T-helper 1 cell treated with Interleukin-12 subunit alpha and Interleukin-12 subunit beta and Interleukin-4 antibody, amounts not matched to agents 30 ng/mL and 1 ng/mL, for 36 hours (primary cell): ENCODE measurements at regions not wholly inside any gene's neighbourhood (a gene's known extent, or its start where the extent isn't known, plus 50 kb on each side); places are given as distances from the start of the nearest gene placed in this dataset.

Experiments
- intact Hi-C: fragments of 100-400 bp; cut with micrococcal nuclease; formaldehyde crosslinking; loops from one replicate; pipeline ENCODE4 v1.15.1; 2024

DNA sequence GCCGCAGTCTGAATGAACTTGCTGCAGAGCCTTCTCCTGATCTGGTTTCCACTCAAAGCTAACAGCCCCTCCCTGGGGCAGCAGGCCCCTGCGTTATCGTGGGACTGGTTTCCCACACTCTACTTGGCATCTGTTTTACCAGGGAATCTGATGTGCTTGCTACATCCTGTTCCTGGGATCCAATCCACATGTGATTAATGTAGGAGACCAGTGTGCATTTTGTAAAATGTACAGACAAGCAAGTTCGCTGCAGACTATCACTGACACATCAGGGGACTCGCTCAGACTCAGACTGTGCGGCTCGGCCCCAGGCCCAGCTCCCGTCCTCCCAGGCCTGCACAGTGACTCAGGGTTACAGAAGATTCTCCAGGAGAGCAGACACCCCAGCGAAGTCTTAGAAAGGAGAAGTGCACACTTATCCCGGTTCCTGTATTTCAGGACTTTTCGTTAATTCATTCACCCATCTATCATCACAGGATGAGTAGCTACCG is 340.1 kb downstream of the MATN1 start:
- intact Hi-C loops, result loop anchor here (5.0 to 10.0 kb wide), 2 partner anchors 332 to 676 kb away; no protein-coding TSS in a partner anchor

GRCh38 chr1:30382496-30382895 is 340.9 kb downstream of the MATN1 start:
- intact Hi-C loops, result loop anchor here (5.0 to 10.0 kb wide), 2 partner anchors 332 to 675 kb away; no protein-coding TSS in a partner anchor

DNA sequence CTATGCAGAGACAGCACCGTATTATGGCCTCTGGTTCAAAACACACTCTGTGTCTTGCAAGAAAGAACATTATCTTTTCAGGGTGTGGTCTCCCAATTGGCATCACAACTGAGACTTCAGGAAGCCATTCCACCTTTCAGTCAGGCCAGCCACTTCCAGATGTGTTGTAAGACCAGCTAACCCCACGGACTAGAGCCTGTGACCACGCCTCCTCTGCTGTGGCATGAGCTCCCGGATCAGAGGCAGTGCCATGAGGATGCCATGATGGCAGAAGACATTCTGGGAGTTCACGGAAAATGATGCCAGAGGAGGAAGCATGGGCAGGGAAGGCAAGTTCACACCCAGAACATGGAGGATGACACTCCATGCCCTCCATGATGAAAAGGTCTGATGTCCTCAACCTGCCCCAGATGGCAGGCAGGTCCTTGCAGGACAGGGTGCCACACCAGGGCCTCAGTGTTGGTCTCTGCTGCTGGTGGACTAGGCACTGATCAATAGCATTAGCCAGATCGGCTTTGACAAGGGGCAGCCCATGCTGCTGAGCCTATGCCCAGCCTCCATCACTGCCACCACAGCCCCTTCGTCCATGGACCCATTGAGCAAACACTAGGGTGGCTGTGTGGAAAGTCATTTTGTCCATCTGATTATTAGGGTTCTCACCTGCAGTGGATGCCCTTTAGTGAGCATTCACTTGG is 341.6 kb downstream of the MATN1 start:
- intact Hi-C loops, result loop anchor here (5.0 to 10.0 kb wide), 2 partner anchors 333 to 675 kb away; no protein-coding TSS in a partner anchor

GRCh38 chr1:30381266-30381665 is 342.1 kb downstream of the MATN1 start:
- intact Hi-C loops, result loop anchor here (5.0 to 10.0 kb wide), 2 partner anchors 334 to 674 kb away; no protein-coding TSS in a partner anchor

DNA sequence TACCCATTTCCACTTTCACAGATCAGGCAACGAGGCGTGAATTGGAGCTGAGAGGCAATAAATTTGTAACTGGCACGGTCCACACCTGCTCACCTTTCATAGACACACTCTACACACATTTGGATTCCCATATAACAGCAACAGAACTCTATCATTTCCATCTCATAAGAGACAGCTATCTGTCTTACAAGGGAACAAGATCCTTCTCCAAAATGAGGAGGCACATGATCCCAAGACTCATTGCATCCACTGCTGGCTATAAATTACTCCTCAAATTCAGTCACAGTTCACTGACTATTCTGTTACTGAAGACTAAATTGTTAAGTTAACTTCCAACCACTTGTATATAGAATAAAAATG is 342.8 kb downstream of the MATN1 start:
- intact Hi-C loops, result loop anchor here (1.0 to 10.0 kb wide), 5 partner anchors 334 to 1001 kb away; no protein-coding TSS in a partner anchor

DNA sequence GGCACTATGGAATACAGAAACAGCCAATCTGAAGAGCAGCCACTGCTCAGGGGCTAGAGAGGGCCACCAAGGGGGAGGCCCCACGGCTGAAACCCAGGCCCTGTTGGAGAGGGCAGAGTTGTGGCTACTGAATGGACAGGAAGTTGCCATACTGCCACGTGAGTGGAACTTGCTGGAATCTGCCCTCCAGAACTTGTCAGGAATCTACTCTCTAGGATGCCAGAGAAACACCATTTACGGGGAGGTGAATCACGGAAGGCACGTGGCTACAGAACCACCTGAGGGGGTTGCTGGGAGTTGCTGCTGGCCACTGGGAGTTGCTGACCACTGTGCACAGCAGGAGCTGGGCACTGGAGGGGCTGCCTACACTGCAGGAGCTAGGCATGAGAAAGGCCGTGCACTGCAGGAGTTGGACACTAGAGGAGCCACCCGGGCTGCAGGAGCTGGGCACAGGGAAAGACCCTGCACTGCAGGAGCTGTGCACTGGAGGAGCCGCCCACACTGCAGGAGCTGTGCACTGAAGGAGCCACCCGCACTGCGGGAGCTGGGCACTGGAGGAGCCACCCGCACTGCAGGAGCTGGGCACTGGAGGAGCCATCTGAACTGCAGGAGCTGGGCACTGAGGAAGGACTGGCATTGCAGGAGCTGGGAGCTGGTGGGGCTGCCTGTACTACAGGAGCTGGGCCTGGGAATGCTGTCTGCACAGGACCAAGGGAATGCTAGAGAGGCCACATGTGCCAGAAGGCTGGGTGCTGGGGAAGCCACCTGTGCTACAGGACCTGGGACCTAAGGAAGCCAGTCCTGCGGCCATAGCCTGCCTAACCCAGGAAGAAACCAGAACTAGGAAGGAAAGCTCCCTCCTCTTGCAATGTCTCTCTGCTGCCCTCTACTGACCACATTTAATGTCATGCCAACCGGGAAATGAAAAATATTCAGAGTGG is 343.4 kb downstream of the MATN1 start:
- intact Hi-C loops, result loop anchor here (1.0 to 10.0 kb wide), 5 partner anchors 335 to 1001 kb away; no protein-coding TSS in a partner anchor

GRCh38 chr1:30378991-30379581 is 344.3 kb downstream of the MATN1 start:
- intact Hi-C loops, result no loop called here

GRCh38 chr1:30378003-30378596 is 345.3 kb downstream of the MATN1 start:
- intact Hi-C loops, result no loop called here

DNA sequence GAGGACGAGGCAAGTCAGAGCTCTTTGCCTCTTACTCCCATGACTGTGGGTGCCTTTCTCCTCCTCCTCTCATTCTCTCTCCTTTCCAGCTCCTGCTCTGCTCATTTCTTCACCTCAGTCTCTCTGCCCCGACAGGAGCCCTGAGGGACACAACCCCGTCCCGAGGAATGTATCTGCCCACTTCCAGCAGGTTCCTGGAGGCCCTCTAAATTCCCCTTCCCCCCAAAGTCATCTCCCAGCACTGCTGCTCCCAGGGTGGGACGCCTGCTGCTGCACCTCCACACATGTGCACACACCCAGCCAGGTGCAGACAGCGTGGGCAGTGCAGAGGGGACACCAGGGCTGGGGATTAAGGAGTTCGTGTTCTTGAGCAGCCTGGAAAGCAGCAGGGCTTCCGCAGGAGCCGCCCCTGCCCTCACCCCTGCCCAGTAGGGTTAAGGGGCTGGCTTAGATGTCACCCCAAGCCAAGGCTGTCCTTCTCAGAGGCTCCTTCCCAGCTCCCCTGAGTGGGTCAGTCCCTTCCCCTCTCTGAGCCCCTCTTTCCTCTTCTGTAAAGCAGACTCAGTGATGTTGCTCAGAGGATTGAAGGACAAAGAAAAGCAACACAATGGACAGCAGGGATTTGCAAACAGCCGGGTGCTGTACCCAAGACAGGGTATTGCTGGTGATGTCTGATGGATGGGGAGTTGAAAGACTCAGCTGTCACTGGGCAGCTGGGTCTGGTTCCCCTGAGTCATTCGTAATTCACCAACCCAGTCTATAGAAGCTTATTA is 346.0 kb downstream of the MATN1 start:
- intact Hi-C loops, result no loop called here

- intact Hi-C loops, result no loop called here
Observed at GRCh38 chr1:30376054-30376697, 347.2 kb downstream of the MATN1 start.

DNA sequence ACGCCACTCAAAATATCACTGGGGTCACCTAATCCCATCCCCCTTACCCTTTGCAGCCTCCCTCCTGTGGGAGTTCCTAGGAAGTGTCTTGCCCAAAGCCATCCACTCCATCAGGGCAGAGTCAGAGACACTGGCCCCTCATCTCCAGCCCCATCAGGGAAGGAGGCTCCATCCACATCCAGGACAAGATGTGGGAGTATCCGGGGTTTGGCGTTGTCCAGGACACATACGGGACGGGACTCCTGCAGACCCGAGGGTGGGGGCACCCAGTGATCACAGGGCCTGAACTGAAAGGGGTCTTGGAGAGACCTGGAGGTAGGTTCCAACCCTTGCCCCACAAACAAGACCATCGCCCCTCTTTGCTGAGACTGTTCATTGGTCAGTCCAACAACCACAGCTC is 348.2 kb downstream of the MATN1 start:
- intact Hi-C loops, result no loop called here

DNA sequence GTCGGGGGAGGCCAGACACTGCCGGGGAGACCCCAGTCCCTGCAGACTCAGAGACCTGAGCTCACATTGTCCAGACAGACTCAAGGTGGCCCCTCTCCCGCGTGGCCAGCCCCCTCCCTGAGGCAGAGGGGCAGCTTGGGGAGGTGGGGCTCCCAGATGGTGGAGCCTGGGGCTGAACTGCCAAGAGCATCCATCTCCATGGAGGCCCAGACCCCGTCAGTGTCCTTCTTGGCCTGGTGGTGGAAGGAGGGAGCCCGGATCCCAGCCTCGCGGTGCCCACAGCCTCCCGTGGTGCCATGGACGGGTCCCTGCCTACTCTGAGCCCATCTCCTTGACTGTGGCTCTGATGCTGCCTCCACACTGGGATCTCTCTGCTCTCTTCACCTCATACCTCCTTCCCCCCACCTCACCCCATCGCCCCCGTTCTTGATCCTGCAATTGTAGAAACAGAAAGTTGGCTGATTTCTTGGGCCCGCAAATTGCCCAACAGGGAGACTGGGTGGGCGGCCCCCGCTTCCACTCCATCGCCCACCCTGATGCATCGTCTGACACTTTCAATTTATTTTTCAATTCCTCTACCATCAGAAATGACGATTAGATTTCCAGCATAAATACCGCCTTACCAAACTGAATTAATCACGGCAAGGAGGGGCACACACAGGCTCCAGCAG is 348.9 kb downstream of the MATN1 start:
- intact Hi-C loops, result no loop called here

- intact Hi-C loops, result no loop called here
Observed at GRCh38 chr1:30373471-30374399, 349.6 kb downstream of the MATN1 start.

DNA sequence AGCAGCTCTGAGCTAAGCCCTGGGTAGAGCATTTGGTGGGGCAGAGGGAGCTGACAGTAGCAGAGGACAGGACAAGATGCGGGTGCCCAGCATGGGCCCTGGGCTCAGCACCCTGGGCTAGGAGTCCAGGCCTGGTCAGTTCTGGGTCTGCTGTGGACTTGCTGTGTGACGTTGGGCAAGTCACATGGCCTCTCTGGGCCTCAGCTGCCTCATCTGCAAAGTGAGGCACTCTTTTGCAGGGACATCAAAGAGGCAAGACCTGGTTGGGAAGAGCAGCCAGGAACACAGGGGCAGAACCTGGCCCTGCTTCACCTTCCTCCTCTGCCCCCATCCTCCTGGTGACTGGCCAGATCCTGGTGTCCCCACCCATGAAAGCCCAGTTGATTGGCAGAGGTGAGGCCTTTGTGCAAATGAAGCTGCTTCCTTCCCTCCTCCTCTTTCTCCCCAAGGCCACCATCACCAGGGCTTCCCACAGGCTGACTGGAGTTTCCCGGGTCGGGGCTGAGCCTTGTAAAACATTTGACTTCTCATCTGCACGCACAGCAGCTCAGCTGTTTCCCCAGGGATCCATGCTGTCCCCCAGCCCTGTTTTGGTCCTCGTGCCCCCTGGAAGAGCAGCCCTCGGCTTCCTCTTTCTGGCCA is 350.5 kb downstream of the MATN1 start:
- intact Hi-C loops, result no loop called here

DNA sequence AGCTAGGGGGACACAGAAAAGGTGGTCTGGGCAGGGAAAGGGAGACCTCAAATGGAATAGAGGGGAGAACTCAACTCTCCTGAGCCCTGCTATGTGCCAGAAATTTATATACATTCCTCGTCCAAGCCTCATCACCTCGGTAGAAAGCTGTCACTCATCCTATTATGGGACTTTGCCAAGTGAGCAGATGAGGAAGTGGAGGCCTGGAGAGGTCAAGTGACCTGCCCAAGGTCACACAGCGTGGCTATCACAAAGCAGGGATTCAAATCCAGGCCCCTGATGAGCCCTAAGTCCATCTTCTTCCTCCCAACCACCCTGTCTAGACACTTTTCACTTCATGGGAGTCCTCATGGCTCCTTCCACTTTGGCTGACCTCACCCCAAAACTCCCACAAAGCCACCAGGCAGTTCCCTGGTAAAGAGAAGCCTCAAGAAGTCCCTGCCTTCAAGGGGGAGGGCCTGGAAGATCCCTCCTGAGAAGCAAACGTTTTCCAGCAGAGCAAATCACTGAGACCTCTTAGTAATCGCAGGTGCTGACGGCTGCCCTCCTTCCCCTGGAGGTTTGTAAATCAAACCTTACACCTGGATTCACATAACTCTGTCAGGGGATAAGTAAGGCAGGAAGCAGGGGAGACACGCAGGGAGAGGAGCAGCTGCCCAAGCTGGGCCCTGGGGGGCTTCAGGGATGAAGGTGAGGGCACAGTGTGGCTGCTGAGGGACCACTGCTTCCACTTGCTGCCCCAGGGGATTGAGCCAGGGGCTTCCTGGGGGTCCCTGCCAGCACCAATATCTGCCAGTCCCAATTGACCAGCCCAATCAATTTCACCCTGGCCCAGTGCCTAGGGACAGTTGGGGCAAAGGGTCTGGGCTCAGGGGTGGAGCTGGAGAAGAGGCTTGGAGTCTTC is 351.2 kb downstream of the MATN1 start:
- intact Hi-C loops, result no loop called here

- intact Hi-C loops, result no loop called here
Observed at GRCh38 chr1:30371179-30371788, 352.1 kb downstream of the MATN1 start.
